SK-N-SH (cell line): ENCODE measurements at regions not wholly inside any gene's neighbourhood (a gene's known extent, or its start where the extent isn't known, plus 50 kb on each side); places are given as distances from the start of the nearest gene placed in this dataset.

ENCODE experiments used
- CTCF ChIA-PET: fragments of 300-600, 350-600 bp; formaldehyde crosslinking; extraction: SDS; loops from one replicate; lab custom pipeline; 2021; lab: Yijun Ruan, JAX
- POLR2A ChIA-PET: fragments of 350-600 bp; sonication (Branson Sonifier 250); formaldehyde crosslinking; extraction: SDS; loops from one replicate; lab custom pipeline; 2020; ENCODE audit warnings: antibody characterized with exemption, inconsistent platforms; lab: Yijun Ruan, JAX
- DNase-seq: peaks from one replicate; pipeline ENCODE4 v3.0.0; 2012
- H2AFZ ChIP-seq: fragments of 200-600 bp; sonication (generic); 2 replicates; pipeline ENCODE4 v1.8.1; 2016; ENCODE audit warnings: antibody characterized with exemption, mild to moderate bottlenecking, low read depth
- H3F3A ChIP-seq: fragments of 200-600 bp; sonication (generic); replicated peaks from 2 replicates; pipeline ENCODE3; 2016; ENCODE audit warnings: antibody characterized with exemption, mild to moderate bottlenecking; ENCODE audit not compliant: insufficient read depth
- H3K27ac ChIP-seq, 2 experiments: fragments of 200-500 bp in 1 of 2; fragments of 200-600 bp in 1 of 2; sonication (Bioruptor generic) in 1 of 2; sonication (generic), shearing (Covaris generic) in 1 of 2; 2 replicates each; pipeline versions ENCODE4 v1.5.1 to v1.6.1; 2014 to 2016; ENCODE audit warnings: low read depth in 2 of 2, inconsistent platforms in 1 of 2, low read length in 1 of 2, mild to moderate bottlenecking in 1 of 2, mixed read lengths in 1 of 2
- H3K27me3 ChIP-seq: fragments of 200-600 bp; sonication (generic), shearing (Covaris generic); 2 replicates; pipeline ENCODE4 v1.6.1; 2016; ENCODE audit warnings: mixed run types; ENCODE audit not compliant: insufficient read depth
- H3K36me3 ChIP-seq, 2 experiments: fragments of 200-500 bp in 1 of 2; fragments of 200-600 bp in 1 of 2; sonication (Bioruptor generic) in 1 of 2; sonication (generic) in 1 of 2; replicated peaks in 1 of 2; 2 replicates each; pipeline versions ENCODE3 to v1.5.1; 2014 to 2016; ENCODE audit warnings: low read length in 1 of 2, mild to moderate bottlenecking in 1 of 2; ENCODE audit not compliant: insufficient read depth in 2 of 2, control insufficient read depth in 1 of 2
- H3K4me1 ChIP-seq, 2 experiments: fragments of 200-500 bp in 1 of 2; fragments of 200-600 bp in 1 of 2; sonication (Bioruptor generic) in 1 of 2; sonication (generic), shearing (Covaris generic) in 1 of 2; 2 replicates each; pipeline versions ENCODE4 v1.5.1 to v1.6.1; 2014 to 2016; ENCODE audit warnings: low read depth in 1 of 2, low read length in 1 of 2, mixed run types in 1 of 2; ENCODE audit not compliant: insufficient read depth in 2 of 2, control insufficient read depth in 1 of 2
- H3K4me2 ChIP-seq: fragments of 200-600 bp; sonication (generic), shearing (Covaris generic); 2 replicates; pipeline ENCODE4 v1.6.1; 2017; ENCODE audit warnings: mixed run types
- H3K4me3 ChIP-seq, 2 experiments: fragments of 200-500 bp in 1 of 2; fragments of 200-600 bp in 1 of 2; sonication (Bioruptor generic) in 1 of 2; sonication (generic), shearing (Covaris generic) in 1 of 2; 2 replicates each; pipeline versions ENCODE4 v1.5.1 to v1.8.1; 2014 to 2016; ENCODE audit warnings: low read depth in 2 of 2, inconsistent platforms in 1 of 2, low read length in 1 of 2, mild to moderate bottlenecking in 1 of 2, mixed read lengths in 1 of 2, moderate library complexity in 1 of 2
- H3K79me2 ChIP-seq: fragments of 200-600 bp; sonication (generic); 2 replicates; pipeline ENCODE4 v1.8.1; 2017; ENCODE audit warnings: mild to moderate bottlenecking; ENCODE audit not compliant: insufficient read depth
- H3K9ac ChIP-seq: fragments of 200-600 bp; sonication (generic); 2 replicates; pipeline ENCODE4 v1.6.1; 2017; ENCODE audit warnings: mixed run types
- H3K9me2 ChIP-seq: fragments of 200-600 bp; sonication (generic); 2 replicates; pipeline ENCODE4 v1.6.1; 2017; ENCODE audit warnings: mixed run types
- H3K9me3 ChIP-seq: fragments of 200-600 bp; sonication (generic); 2 replicates; pipeline ENCODE4 v1.6.1; 2017; ENCODE audit warnings: mixed run types, mild to moderate bottlenecking, moderate library complexity
- H4K20me1 ChIP-seq: fragments of 200-600 bp; sonication (generic); 2 replicates; pipeline ENCODE4 v1.6.1; 2017; ENCODE audit warnings: mild to moderate bottlenecking, mixed run types; ENCODE audit not compliant: insufficient read depth
- FOXJ3 ChIP-seq: sonication (generic); formaldehyde crosslinking; IDR thresholded peaks from 2 replicates; pipeline ENCODE4 v1.5.1; 2020; ENCODE audit warnings: mild to moderate bottlenecking, missing genetic modification reagents
- JUND ChIP-seq: IDR thresholded peaks from 2 replicates; pipeline ENCODE4 v1.4.0; 2012
- MEF2A ChIP-seq: IDR thresholded peaks from 2 replicates; pipeline ENCODE4 v1.4.0; 2012; ENCODE audit warnings: low read depth, borderline replicate concordance
- RCOR1 ChIP-seq: fragments of 150-350 bp; IDR thresholded peaks from 2 replicates; pipeline ENCODE4 v1.6.1; 2017; ENCODE audit warnings: antibody characterized with exemption, low read length
- SIN3A ChIP-seq: IDR thresholded peaks from 2 replicates; pipeline ENCODE4 v1.6.1; 2012; ENCODE audit warnings: low read depth, mild to moderate bottlenecking, low read length, moderate library complexity, borderline replicate concordance
- SMC3 ChIP-seq: IDR thresholded peaks from 2 replicates; pipeline ENCODE4 v1.6.1; 2012; ENCODE audit warnings: low read depth, low read length, improper control_type of control experiment
- WGBS: methylation state at CpG from one replicate; pipeline ENCODE4 v1.1.6; 2017; ENCODE audit warnings: low lambda C conversion rate; 5-methylcytosine and 5-hydroxymethylcytosine counted together
- TF ChIP-seq, protein P1 (sequence below): fragments of 200-600 bp; sonication (generic); IDR thresholded peaks from 2 replicates; pipeline ENCODE4 v1.6.1; 2017; ENCODE audit warnings: antibody characterized with exemption, mild to moderate bottlenecking, moderate library complexity
- TF ChIP-seq, protein P2 (sequence below): IDR thresholded peaks from 2 replicates; pipeline ENCODE4 v1.4.0; 2012; ENCODE audit warnings: low read depth, borderline replicate concordance
- TF ChIP-seq, protein P3 (sequence below): IDR thresholded peaks from 2 replicates; pipeline ENCODE4 v1.4.0; 2012; ENCODE audit warnings: low read depth
- TF ChIP-seq, protein P4 (sequence below): fragments of 150-350 bp; IDR thresholded peaks from 2 replicates; pipeline ENCODE4 v1.6.1; 2016; ENCODE audit warnings: mild to moderate bottlenecking, low read depth, low read length

DNA sequence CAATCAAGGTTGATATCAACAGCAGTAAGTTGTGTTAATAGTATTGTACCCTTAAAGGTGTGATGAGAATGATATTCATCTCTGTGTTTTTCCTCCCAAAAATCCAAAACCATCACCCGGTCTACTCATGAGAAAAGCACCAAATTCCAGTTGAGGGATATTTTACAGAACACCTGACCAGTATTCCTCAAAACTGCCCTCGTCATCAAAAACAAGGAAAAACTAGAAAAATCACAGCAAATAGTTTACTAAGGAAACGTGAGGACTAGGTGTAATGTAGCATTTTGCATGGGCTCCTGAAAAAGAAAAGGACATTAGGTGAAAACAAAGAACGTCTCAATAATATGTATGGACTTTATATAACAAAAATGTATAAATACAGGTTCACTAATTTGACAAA lies 394.4 kb upstream of the NRSN1 start:
- TF ChIP-seq, protein P1, sequence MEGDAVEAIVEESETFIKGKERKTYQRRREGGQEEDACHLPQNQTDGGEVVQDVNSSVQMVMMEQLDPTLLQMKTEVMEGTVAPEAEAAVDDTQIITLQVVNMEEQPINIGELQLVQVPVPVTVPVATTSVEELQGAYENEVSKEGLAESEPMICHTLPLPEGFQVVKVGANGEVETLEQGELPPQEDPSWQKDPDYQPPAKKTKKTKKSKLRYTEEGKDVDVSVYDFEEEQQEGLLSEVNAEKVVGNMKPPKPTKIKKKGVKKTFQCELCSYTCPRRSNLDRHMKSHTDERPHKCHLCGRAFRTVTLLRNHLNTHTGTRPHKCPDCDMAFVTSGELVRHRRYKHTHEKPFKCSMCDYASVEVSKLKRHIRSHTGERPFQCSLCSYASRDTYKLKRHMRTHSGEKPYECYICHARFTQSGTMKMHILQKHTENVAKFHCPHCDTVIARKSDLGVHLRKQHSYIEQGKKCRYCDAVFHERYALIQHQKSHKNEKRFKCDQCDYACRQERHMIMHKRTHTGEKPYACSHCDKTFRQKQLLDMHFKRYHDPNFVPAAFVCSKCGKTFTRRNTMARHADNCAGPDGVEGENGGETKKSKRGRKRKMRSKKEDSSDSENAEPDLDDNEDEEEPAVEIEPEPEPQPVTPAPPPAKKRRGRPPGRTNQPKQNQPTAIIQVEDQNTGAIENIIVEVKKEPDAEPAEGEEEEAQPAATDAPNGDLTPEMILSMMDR, result no peak
- no peak for TF ChIP-seq MEF2A
- TF ChIP-seq, protein P2, sequence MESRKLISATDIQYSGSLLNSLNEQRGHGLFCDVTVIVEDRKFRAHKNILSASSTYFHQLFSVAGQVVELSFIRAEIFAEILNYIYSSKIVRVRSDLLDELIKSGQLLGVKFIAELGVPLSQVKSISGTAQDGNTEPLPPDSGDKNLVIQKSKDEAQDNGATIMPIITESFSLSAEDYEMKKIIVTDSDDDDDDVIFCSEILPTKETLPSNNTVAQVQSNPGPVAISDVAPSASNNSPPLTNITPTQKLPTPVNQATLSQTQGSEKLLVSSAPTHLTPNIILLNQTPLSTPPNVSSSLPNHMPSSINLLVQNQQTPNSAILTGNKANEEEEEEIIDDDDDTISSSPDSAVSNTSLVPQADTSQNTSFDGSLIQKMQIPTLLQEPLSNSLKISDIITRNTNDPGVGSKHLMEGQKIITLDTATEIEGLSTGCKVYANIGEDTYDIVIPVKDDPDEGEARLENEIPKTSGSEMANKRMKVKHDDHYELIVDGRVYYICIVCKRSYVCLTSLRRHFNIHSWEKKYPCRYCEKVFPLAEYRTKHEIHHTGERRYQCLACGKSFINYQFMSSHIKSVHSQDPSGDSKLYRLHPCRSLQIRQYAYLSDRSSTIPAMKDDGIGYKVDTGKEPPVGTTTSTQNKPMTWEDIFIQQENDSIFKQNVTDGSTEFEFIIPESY, result no peak
- TF ChIP-seq, protein P3, sequence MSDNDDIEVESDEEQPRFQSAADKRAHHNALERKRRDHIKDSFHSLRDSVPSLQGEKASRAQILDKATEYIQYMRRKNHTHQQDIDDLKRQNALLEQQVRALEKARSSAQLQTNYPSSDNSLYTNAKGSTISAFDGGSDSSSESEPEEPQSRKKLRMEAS, result no peak
- TF ChIP-seq, protein P4, sequence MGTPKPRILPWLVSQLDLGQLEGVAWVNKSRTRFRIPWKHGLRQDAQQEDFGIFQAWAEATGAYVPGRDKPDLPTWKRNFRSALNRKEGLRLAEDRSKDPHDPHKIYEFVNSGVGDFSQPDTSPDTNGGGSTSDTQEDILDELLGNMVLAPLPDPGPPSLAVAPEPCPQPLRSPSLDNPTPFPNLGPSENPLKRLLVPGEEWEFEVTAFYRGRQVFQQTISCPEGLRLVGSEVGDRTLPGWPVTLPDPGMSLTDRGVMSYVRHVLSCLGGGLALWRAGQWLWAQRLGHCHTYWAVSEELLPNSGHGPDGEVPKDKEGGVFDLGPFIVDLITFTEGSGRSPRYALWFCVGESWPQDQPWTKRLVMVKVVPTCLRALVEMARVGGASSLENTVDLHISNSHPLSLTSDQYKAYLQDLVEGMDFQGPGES, result no peak
- TF ChIP-seq JUND, result no peak
- TF ChIP-seq SMC3, result no peak
- TF ChIP-seq FOXJ3 (CRISPR knock-in tag), result no peak
- Histone ChIP-seq H3K9me3 (no peaks in the 10 kb centered on the region), H4K20me1 (no peaks in the 10 kb centered on the region), H3K4me1 (no peaks in the 10 kb centered on the region), H3K79me2 (no peaks in the 10 kb centered on the region), H3K27me3 (no peaks in the 10 kb centered on the region), H2AFZ (no peak overlapping the region), H3K9ac (no peak overlapping the region), H3K36me3 (no peaks in the 10 kb centered on the region), H3K4me3 (no peak overlapping the region), H3K4me2 (no peak overlapping the region), H3F3A (no peaks in the 10 kb centered on the region), H3K9me2 (peaks cover 3% of the 10 kb centered on the region; the same call in 1 of the 2 replicates), H3K27ac (no peak overlapping the region)
- CTCF ChIA-PET, result no interaction called here
- WGBS, result 17% methylated on average over 4 of the region's 4 CpGs
- POLR2A ChIA-PET, result no interaction called here
- DNase-seq, result no peak

DNA sequence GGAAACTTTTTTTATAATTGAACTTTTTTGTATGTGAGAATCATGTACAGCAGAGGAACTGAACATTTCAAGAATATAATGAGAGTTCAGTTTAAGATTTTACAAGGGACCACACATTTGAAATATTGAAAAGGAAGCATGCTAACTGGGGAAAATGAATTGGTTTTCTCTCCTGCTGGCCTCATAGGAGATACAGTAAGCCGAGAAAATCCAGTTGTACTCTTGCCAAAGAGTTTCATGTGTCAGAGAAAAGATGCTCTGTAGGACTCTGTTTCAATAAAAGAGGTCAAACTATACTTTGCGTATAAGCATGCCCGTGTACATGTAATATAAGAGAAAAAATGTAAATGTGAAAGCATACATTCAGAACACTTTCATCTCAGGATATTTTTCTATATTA lies 393.5 kb upstream of the NRSN1 start:
- TF ChIP-seq, protein P3, result no peak
- TF ChIP-seq SIN3A (no peak), RCOR1 (no peak)
- TF ChIP-seq, protein P2, result no peak
- H3K9me3 ChIP-seq, result no peaks in the 10 kb centered on the region
- 67% methylated on average over 3 of the region's 3 CpGs for WGBS
- H3K36me3 ChIP-seq, result no peaks in the 10 kb centered on the region
- ChIA-PET CTCF (no interaction called here), POLR2A (no interaction called here)
- H3K4me3 ChIP-seq, result no peak overlapping the region
- H4K20me1 ChIP-seq, result no peaks in the 10 kb centered on the region
- no peak overlapping the region for H3K9ac ChIP-seq
- H3K4me1 ChIP-seq, result no peaks in the 10 kb centered on the region
- no peak overlapping the region for H3K27ac ChIP-seq
- no peak overlapping the region for H2AFZ ChIP-seq
- H3K79me2 ChIP-seq, result no peaks in the 10 kb centered on the region
- no peaks in the 10 kb centered on the region for H3F3A ChIP-seq
- no peak for DNase-seq
- no peak overlapping the region for H3K4me2 ChIP-seq
- peaks cover 3% of the 10 kb centered on the region; the same call in 1 of the 2 replicates for H3K9me2 ChIP-seq
- no peaks in the 10 kb centered on the region for H3K27me3 ChIP-seq
